H1 (cell line): ENCODE measurements at regions not wholly inside any gene's neighbourhood (a gene's known extent, or its start where the extent isn't known, plus 50 kb on each side); places are given as distances from the start of the nearest gene placed in this dataset.

Experiments
- CTCF ChIA-PET: fragments of 300-600 bp; sonication (Branson Sonifier 250); formaldehyde crosslinking; loops from one replicate; lab custom pipeline; 2021; ENCODE audit not compliant: partially characterized antibody; lab: Charles Lee
- POLR2A ChIA-PET: fragments of 300-600 bp; sonication (Branson Sonifier 250); formaldehyde crosslinking; loops from one replicate; lab custom pipeline; 2021; ENCODE audit warnings: inconsistent platforms; ENCODE audit not compliant: partially characterized antibody; lab: Charles Lee
- DNase-seq, 2 experiments: peaks; one replicate each; pipeline versions ENCODE4 v3.0.0 to v3.0.0-alpha.2; 2010 to 2022; ENCODE audit warnings: low spot score in 2 of 2, low read depth in 1 of 2, mixed read lengths in 1 of 2
- FAIRE-seq: peaks from 2 replicates; lab custom pipeline; 2011; peaks lifted over from hg19 to GRCh38; lab: Jason Lieb, UNC
- H2AFZ ChIP-seq: 2 replicates; pipeline ENCODE4 v1.8.1; 2012; ENCODE audit warnings: low read length, inconsistent platforms
- H2AK5ac ChIP-seq: 2 replicates; pipeline ENCODE4 v1.6.1; 2013; ENCODE audit warnings: low read depth, low read length
- H2BK120ac ChIP-seq: replicated peaks from 2 replicates; pipeline ENCODE3; 2013; ENCODE audit warnings: low read depth, low read length, inconsistent platforms
- H2BK12ac ChIP-seq: 2 replicates; pipeline ENCODE4 v1.6.1; 2013; ENCODE audit warnings: low read depth, low read length
- H2BK15ac ChIP-seq: 2 replicates; pipeline ENCODE4 v1.6.1; 2013; ENCODE audit warnings: low read length
- H2BK20ac ChIP-seq: 2 replicates; pipeline ENCODE4 v1.6.1; 2013; ENCODE audit warnings: low read length
- H2BK5ac ChIP-seq: 2 replicates; pipeline ENCODE4 v1.6.1; 2013; ENCODE audit warnings: low read depth, low read length
- H3K14ac ChIP-seq: 2 replicates; pipeline ENCODE4 v1.6.1; 2013; ENCODE audit warnings: inconsistent platforms; ENCODE audit not compliant: insufficient read length
- H3K18ac ChIP-seq: 2 replicates; pipeline ENCODE4 v1.6.1; 2013; ENCODE audit warnings: low read length; ENCODE audit errors: extremely low read depth
- H3K23ac ChIP-seq: 2 replicates; pipeline ENCODE4 v1.6.1; 2013; ENCODE audit warnings: inconsistent platforms; ENCODE audit not compliant: insufficient read length
- H3K23me2 ChIP-seq: 2 replicates; pipeline ENCODE4 v1.6.1; 2013; ENCODE audit warnings: low read depth, low read length
- H3K27ac ChIP-seq: 2 replicates; pipeline ENCODE4 v1.6.1; 2011; ENCODE audit warnings: low read depth, low read length, inconsistent platforms
- H3K27me3 ChIP-seq, 4 experiments: replicated peaks in 1 of 4; 1 replicate in 1 of 4; 2 replicates in 3 of 4; pipeline versions ENCODE4 v1.6.1 to v1.8.1; 2011 to 2013; ENCODE audit warnings: low read length in 3 of 4, mild to moderate bottlenecking in 3 of 4, inconsistent platforms in 2 of 4, mixed read lengths in 2 of 4, moderate library complexity in 1 of 4; ENCODE audit not compliant: control insufficient read depth in 3 of 4, insufficient read depth in 3 of 4; ENCODE audit errors: extremely low read depth in 1 of 4
- H3K36me3 ChIP-seq, 4 experiments: 2 replicates each; pipeline versions ENCODE4 v1.6.1 to v1.8.1; 2011 to 2013; ENCODE audit warnings: mild to moderate bottlenecking in 4 of 4, low read length in 3 of 4, moderate library complexity in 2 of 4, control low read depth in 1 of 4, inconsistent platforms in 1 of 4; ENCODE audit not compliant: insufficient read depth in 4 of 4, control insufficient read depth in 2 of 4
- H3K4ac ChIP-seq: replicated peaks from 2 replicates; pipeline ENCODE3; 2013; ENCODE audit warnings: low read length, low read depth, mixed read lengths, inconsistent platforms; ENCODE audit not compliant: insufficient read length
- H3K4me1 ChIP-seq, 4 experiments: replicated peaks in 1 of 4; 1 replicate in 1 of 4; 2 replicates in 3 of 4; pipeline versions ENCODE4 v1.6.1 to v1.8.1; 2011 to 2013; ENCODE audit warnings: low read length in 3 of 4, inconsistent platforms in 2 of 4, mixed read lengths in 1 of 4; ENCODE audit not compliant: insufficient read depth in 4 of 4, control insufficient read depth in 3 of 4
- H3K4me2 ChIP-seq, 2 experiments: 2 replicates each; pipeline versions ENCODE4 v1.6.1 to v1.8.1; 2011 to 2013; ENCODE audit warnings: low read depth in 2 of 2, low read length in 2 of 2, control low read depth in 1 of 2, inconsistent platforms in 1 of 2, mild to moderate bottlenecking in 1 of 2; ENCODE audit not compliant: insufficient read depth in 1 of 2
- H3K4me3 ChIP-seq, 4 experiments: fragments of 200-600, 300-600 bp in 1 of 4; sonication (generic), shearing (Covaris generic), sonication (Bioruptor Twin) in 1 of 4; 2 replicates each; pipeline versions ENCODE4 v1.5.1 to v1.8.1; 2011 to 2016; ENCODE audit warnings: low read length in 4 of 4, low read depth in 3 of 4, control low read depth in 2 of 4, inconsistent platforms in 2 of 4, mild to moderate bottlenecking in 2 of 4, mixed read lengths in 1 of 4, moderate library complexity in 1 of 4; ENCODE audit not compliant: insufficient read depth in 2 of 4; ENCODE audit errors: extremely low read depth in 1 of 4
- H3K56ac ChIP-seq: replicated peaks from 2 replicates; pipeline ENCODE3; 2013; ENCODE audit warnings: low read depth, mild to moderate bottlenecking, mixed read lengths, low read length, inconsistent platforms; ENCODE audit not compliant: insufficient read length
- H3K79me1 ChIP-seq: 2 replicates; pipeline ENCODE4 v1.6.1; 2013; ENCODE audit warnings: low read depth, low read length, control low read depth
- H3K79me2 ChIP-seq, 2 experiments: 2 replicates each; pipeline versions ENCODE4 v1.6.1 to v1.8.1; 2012 to 2013; ENCODE audit warnings: low read length in 2 of 2, mild to moderate bottlenecking in 2 of 2, inconsistent platforms in 1 of 2; ENCODE audit not compliant: insufficient read depth in 2 of 2, control insufficient read depth in 1 of 2
- H3K9ac ChIP-seq, 4 experiments: replicated peaks in 1 of 4; 1 replicate in 1 of 4; 2 replicates in 3 of 4; pipeline versions ENCODE4 v1.6.1 to v1.8.1; 2011 to 2013; ENCODE audit warnings: low read depth in 3 of 4, low read length in 3 of 4, control low read depth in 2 of 4, mild to moderate bottlenecking in 2 of 4, moderate library complexity in 2 of 4, inconsistent platforms in 1 of 4; ENCODE audit errors: extremely low read depth in 1 of 4
- H3K9me3 ChIP-seq, 2 experiments: 2 replicates each; pipeline versions ENCODE4 v1.6.1 to v1.8.1; 2012 to 2013; ENCODE audit warnings: mild to moderate bottlenecking in 2 of 2, moderate library complexity in 2 of 2, control low read depth in 1 of 2, inconsistent platforms in 1 of 2, low read depth in 1 of 2, low read length in 1 of 2, mixed read lengths in 1 of 2; ENCODE audit not compliant: insufficient read depth in 2 of 2
- H4K20me1 ChIP-seq, 2 experiments: replicated peaks in 1 of 2; 2 replicates each; pipeline versions ENCODE3 to v1.8.1; 2011 to 2013; ENCODE audit warnings: inconsistent platforms in 2 of 2, low read length in 2 of 2, mild to moderate bottlenecking in 1 of 2; ENCODE audit not compliant: insufficient read depth in 2 of 2, control insufficient read depth in 1 of 2
- H4K5ac ChIP-seq: 2 replicates; pipeline ENCODE4 v1.6.1; 2013; ENCODE audit warnings: low read length, low read depth, mixed read lengths, inconsistent platforms; ENCODE audit not compliant: insufficient read length
- H4K8ac ChIP-seq: 2 replicates; pipeline ENCODE4 v1.8.0; 2013; ENCODE audit warnings: mild to moderate bottlenecking, moderate library complexity, low read length, inconsistent platforms; ENCODE audit not compliant: insufficient read depth; ENCODE audit errors: extremely low read depth
- H4K91ac ChIP-seq: replicated peaks from 2 replicates; pipeline ENCODE3; 2013; ENCODE audit warnings: low read length, mixed read lengths, inconsistent platforms; ENCODE audit not compliant: insufficient read length
- BACH1 ChIP-seq: IDR thresholded peaks from 2 replicates; pipeline ENCODE4 v1.6.1; 2012; ENCODE audit warnings: low read length, improper control_type of control experiment
- CEBPB ChIP-seq: IDR thresholded peaks from 2 replicates; pipeline ENCODE4 v1.6.1; 2012; ENCODE audit warnings: low read depth, low read length
- CREB1 ChIP-seq: IDR thresholded peaks from 2 replicates; pipeline ENCODE4 v1.6.1; 2012; ENCODE audit warnings: inconsistent platforms
- GABPA ChIP-seq: IDR thresholded peaks from 2 replicates; pipeline ENCODE4 v1.6.1; 2011; ENCODE audit warnings: mild to moderate bottlenecking, low read length, moderate library complexity, borderline replicate concordance; ENCODE audit not compliant: insufficient read depth
- POU5F1 ChIP-seq: IDR thresholded peaks from 2 replicates; pipeline ENCODE4 v1.6.1; 2011; ENCODE audit warnings: low read depth, mild to moderate bottlenecking, low read length, moderate library complexity
- RNF2 ChIP-seq: fragments of 200-900, 300-1000 bp; sonication (generic); IDR thresholded peaks from 2 replicates; pipeline ENCODE4 v1.7.1; 2016; ENCODE audit warnings: borderline replicate concordance, low read depth, mild to moderate bottlenecking, antibody characterized with exemption, low read length; ENCODE audit not compliant: poor library complexity, severe bottlenecking; ENCODE audit errors: missing control alignments
- SAP30 ChIP-seq: fragments of 300-600 bp; sonication (generic); IDR thresholded peaks from 2 replicates; pipeline ENCODE4 v1.7.1; 2012; ENCODE audit warnings: low read length, moderate library complexity, mild to moderate bottlenecking, inconsistent platforms; ENCODE audit not compliant: insufficient read depth, insufficient replicate concordance
- SP2 ChIP-seq: IDR thresholded peaks from 2 replicates; pipeline ENCODE4 v1.6.1; 2012; ENCODE audit warnings: mild to moderate bottlenecking, low read length, inconsistent platforms
- SP4 ChIP-seq: IDR thresholded peaks from 2 replicates; pipeline ENCODE4 v1.6.1; 2012; ENCODE audit warnings: low read length, inconsistent platforms
- TAF7 ChIP-seq: optimal IDR thresholded peaks from 2 replicates; pipeline ENCODE3; 2011; ENCODE audit warnings: low read depth, mild to moderate bottlenecking, inconsistent platforms, low read length, moderate library complexity, borderline replicate concordance
- YY1 ChIP-seq: IDR thresholded peaks from 2 replicates; pipeline ENCODE4 v1.6.1; 2011; ENCODE audit warnings: low read depth, mild to moderate bottlenecking, low read length
- WGBS, 2 experiments: shearing (Covaris generic) in 1 of 2; methylation state at CpG; one replicate each; pipeline versions ENCODE4 v1.1.6 to v1.1.7; 2013 to 2015; ENCODE audit warnings: low lambda C conversion rate in 2 of 2, mixed read lengths in 2 of 2, inconsistent platforms in 1 of 2, low coverage in 1 of 2, missing lambda C conversion rate in 1 of 2; ENCODE audit not compliant: insufficient replicate concordance in 2 of 2, insufficient coverage in 1 of 2, insufficient read length in 1 of 2; ENCODE audit errors: extremely low coverage in 1 of 2, missing lambda C conversion rate in 1 of 2; 5-methylcytosine and 5-hydroxymethylcytosine counted together

- Histone ChIP-seq H2AK5ac (no peak overlapping the region), H4K8ac (no peak overlapping the region), H2BK15ac (no peak overlapping the region), H3K18ac (no peak overlapping the region), H2AFZ (no peak overlapping the region), H2BK20ac (no peak overlapping the region), H4K91ac (no peak overlapping the region), H3K56ac (no peak overlapping the region), H3K4me2 (no peak overlapping the region), H3K9me3 (no peaks in the 10 kb centered on the region), H3K9ac (no peak overlapping the region), H3K79me1 (no peaks in the 10 kb centered on the region), H3K27me3 (no peaks in the 10 kb centered on the region), H3K79me2 (no peaks in the 10 kb centered on the region), H3K4ac (no peak overlapping the region), H2BK12ac (no peak overlapping the region), H3K36me3 (no peaks in the 10 kb centered on the region; a peak in 1 of 8 replicates), H4K20me1 (no peaks in the 10 kb centered on the region), H3K27ac (no peak overlapping the region), H4K5ac (no peak overlapping the region), H3K14ac (no peak overlapping the region), H3K23me2 (no peaks in the 10 kb centered on the region; the same call in 1 of the 2 replicates), H3K23ac (no peak overlapping the region), H3K4me3 (no peak overlapping the region), H2BK120ac (no peak overlapping the region), H3K4me1 (no peaks in the 10 kb centered on the region), H2BK5ac (no peak overlapping the region)
- FAIRE-seq (no peak), DNase-seq (no peak)
- ChIA-PET POLR2A (no interaction called here), CTCF (no interaction called here)
- 95% methylated on average over 1 of the region's 1 CpG; no CpG with 5 or more reads in 1 of the 2 experiments for WGBS, 2 experiments
- TF ChIP-seq RNF2 (no peak), YY1 (no peak), BACH1 (no peak), GABPA (no peak), SP2 (no peak), TAF7 (no peak), POU5F1 (no peak), CREB1 (no peak), CEBPB (no peak), SP4 (no peak), SAP30 (no peak)
Observed at GRCh38 chr2:143975216-143975615, 544.7 kb downstream of the ZEB2 start.
